Cardiac fibroblast (primary cell): ENCODE measurements at regions not wholly inside any gene's neighbourhood (a gene's known extent, or its start where the extent isn't known, plus 50 kb on each side); places are given as distances from the start of the nearest gene placed in this dataset.

Source experiments
- DNase-seq, 2 donors: peaks; one replicate each; pipeline versions ENCODE4 v3.0.0 to v3.0.0-alpha.2; 2010; ENCODE audit warnings: low read depth in 2 of 2
- H3K4me3 ChIP-seq, 2 donors: replicated peaks in 1 of 2; 1 replicate in 1 of 2; 2 replicates in 1 of 2; pipeline ENCODE4 v1.5.1; 2011; ENCODE audit warnings: low read depth in 2 of 2, low read length in 2 of 2, mild to moderate bottlenecking in 2 of 2, moderate library complexity in 1 of 2
- CTCF ChIP-seq: IDR thresholded peaks from one replicate; pipeline ENCODE4 v1.5.1; 2011; ENCODE audit warnings: low read depth, mild to moderate bottlenecking, low read length, inconsistent platforms

- TF ChIP-seq CTCF, result no peak
- no peak for DNase-seq
- no peak overlapping the region for H3K4me3 ChIP-seq
Observed at GRCh38 chr17:70976447-70976846, 807.1 kb downstream of the KCNJ2 start.

- no peak for DNase-seq
- no peak for TF ChIP-seq CTCF
- no peak overlapping the region for H3K4me3 ChIP-seq
Observed at GRCh38 chr17:70984873-70985272, 815.5 kb downstream of the KCNJ2 start.

GRCh38 chr17:70987867-70988340 is 818.6 kb downstream of the KCNJ2 start:
- no peak for TF ChIP-seq CTCF
- no peak overlapping the region for H3K4me3 ChIP-seq
- DNase-seq, result no peak

- H3K4me3 ChIP-seq, result no peak overlapping the region
- DNase-seq, result no peak
- TF ChIP-seq CTCF, result no peak
Observed at GRCh38 chr17:70988622-70989021, 819.3 kb downstream of the KCNJ2 start.

DNA sequence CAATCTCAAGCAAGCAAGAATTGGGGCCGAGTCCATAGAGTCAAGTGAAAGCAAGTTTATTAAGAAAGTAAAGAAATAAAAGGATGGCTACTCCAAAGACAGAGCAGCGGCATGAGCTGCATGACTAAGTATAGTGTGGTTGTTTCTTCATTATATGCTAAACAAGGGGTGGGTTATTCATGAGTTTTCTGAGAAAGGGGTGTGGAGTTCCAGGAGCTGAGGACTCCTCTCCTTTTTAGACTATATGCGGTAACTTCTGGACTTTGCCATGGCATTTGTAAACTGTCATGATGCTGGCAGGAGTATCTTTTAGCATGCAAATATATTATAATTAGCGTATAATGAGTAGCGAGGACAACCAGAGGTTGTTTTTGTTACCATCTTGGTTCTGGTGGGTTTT is 819.9 kb downstream of the KCNJ2 start:
- no peak for TF ChIP-seq CTCF
- peak; percentile 4 to 19 for DNase-seq
- no peak overlapping the region for H3K4me3 ChIP-seq

- no peak for TF ChIP-seq CTCF
- H3K4me3 ChIP-seq, result no peak overlapping the region
- DNase-seq, result no peak
Observed at GRCh38 chr17:70994194-70994593, 824.9 kb downstream of the KCNJ2 start.

GRCh38 chr17:70995997-70996396 is 826.7 kb downstream of the KCNJ2 start:
- no peak for TF ChIP-seq CTCF
- no peak overlapping the region for H3K4me3 ChIP-seq
- DNase-seq, result no peak
